BLaER1 treated with 17β-estradiol and CSF1 and Interleukin-3, amounts not matched to agents 10 nM and 100 nM (cell line): ENCODE measurements at regions not wholly inside any gene's neighbourhood (a gene's known extent, or its start where the extent isn't known, plus 50 kb on each side); places are given as distances from the start of the nearest gene placed in this dataset.

Source experiments
- H3K27ac ChIP-seq, 11 experiments: shearing (Covaris generic); formaldehyde crosslinking; 2 replicates each; pipeline ENCODE4 v1.8.1; 2022
- H3K27me3 ChIP-seq, 11 experiments: shearing (Covaris generic); formaldehyde crosslinking; 2 replicates each; pipeline ENCODE4 v1.8.1; 2022
- H3K36me3 ChIP-seq, 11 experiments: shearing (Covaris generic); formaldehyde crosslinking; 2 replicates each; pipeline ENCODE4 v1.8.1; 2022
- H3K4me1 ChIP-seq, 10 experiments: shearing (Covaris generic); formaldehyde crosslinking; 2 replicates each; pipeline ENCODE4 v1.8.1; 2022
- H3K4me2 ChIP-seq, 11 experiments: shearing (Covaris generic); formaldehyde crosslinking; 2 replicates each; pipeline ENCODE4 v1.8.1; 2022
- H3K4me3 ChIP-seq, 10 experiments: shearing (Covaris generic); formaldehyde crosslinking; 2 replicates each; pipeline ENCODE4 v1.8.1; 2022
- H3K9ac ChIP-seq, 11 experiments: shearing (Covaris generic); formaldehyde crosslinking; 2 replicates each; pipeline ENCODE4 v1.8.1; 2022
- H3K9me3 ChIP-seq, 11 experiments: shearing (Covaris generic); formaldehyde crosslinking; replicated peaks in 1 of 11; 2 replicates each; pipeline ENCODE4 v1.8.1; 2022
- H4K20me1 ChIP-seq, 11 experiments: shearing (Covaris generic); formaldehyde crosslinking; 2 replicates each; pipeline ENCODE4 v1.8.1; 2022
- Cebpa-rat ChIP-seq, 11 experiments: shearing (Covaris generic); IDR thresholded peaks; 2 replicates each; pipeline ENCODE4 v1.8.1; 2022

DNA sequence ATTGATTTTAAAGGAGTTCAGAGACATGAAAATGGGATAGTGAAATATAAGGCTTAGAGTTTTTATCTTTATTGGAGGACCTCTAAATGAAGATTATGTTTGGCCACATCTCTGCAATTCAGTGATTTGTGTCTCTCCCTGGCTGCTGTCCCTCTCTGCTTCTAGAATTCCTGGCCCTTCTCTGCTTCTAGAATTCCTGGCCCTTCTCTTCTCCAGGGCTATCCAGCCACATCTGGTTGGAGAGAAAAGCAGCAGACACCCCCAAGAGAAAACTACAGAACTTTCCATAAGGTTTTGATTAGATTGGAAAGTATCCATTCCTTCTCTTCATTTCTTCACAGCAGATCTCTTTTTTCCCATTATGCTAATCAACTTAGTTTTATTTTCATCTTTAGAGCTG is 135.5 kb downstream of the NPY start:
- Histone ChIP-seq H3K27ac (no peak overlapping the region), H3K27me3 (no peaks in the 10 kb centered on the region), H4K20me1 (no peaks in the 10 kb centered on the region), H3K4me2 (no peak overlapping the region), H3K9me3 (peaks cover 5 to 14% (median 10%) of the 10 kb centered on the region in 11 experiments), H3K9ac (no peak overlapping the region), H3K36me3 (no peaks in the 10 kb centered on the region), H3K4me1 (no peaks in the 10 kb centered on the region), H3K4me3 (no peak overlapping the region)
- no peak for TF ChIP-seq Cebpa-rat (IDR thresholded peaks at IDR 0.05)

DNA sequence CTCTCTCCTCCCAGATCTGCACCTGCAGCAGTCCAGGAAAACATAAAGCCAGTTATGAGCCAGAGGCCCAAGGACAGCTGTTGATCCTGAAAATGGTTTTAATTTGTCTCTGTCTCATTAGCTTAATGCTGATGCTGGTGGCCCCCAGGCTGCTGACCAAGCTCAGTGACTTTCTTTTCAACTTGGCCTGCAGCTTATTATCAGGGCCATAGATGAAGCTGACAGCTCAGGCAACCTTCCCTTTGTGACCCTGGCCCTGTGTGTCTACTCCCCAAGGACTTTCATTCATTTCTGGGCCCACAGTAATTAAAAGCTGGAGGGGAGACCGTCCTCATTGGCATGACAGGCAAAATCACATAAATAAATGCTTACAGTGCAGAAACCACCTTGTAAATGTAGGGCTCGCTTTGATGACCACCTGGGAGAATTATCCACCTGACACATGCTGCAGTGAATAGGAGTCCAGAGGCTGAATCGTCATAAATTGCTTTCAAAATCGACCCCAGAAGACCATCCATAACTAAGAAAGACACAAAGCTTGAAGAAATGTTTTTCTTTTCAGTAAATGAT is 138.5 kb downstream of the NPY start:
- H3K4me1 ChIP-seq = no peaks in the 10 kb centered on the region
- peaks cover 27 to 38% (median 34%) of the 10 kb centered on the region in 11 experiments for H3K9me3 ChIP-seq
- H3K4me3 ChIP-seq = no peak overlapping the region
- H3K4me2 ChIP-seq = no peak overlapping the region
- H3K27me3 ChIP-seq = no peaks in the 10 kb centered on the region
- no peak overlapping the region for H3K9ac ChIP-seq
- H4K20me1 ChIP-seq = no peaks in the 10 kb centered on the region
- H3K27ac ChIP-seq = no peak overlapping the region
- peaks cover 0 to 5% (median 0%) of the 10 kb centered on the region in 11 experiments; a peak in 1 of 22 replicates for H3K36me3 ChIP-seq
- no peak for TF ChIP-seq Cebpa-rat (IDR thresholded peaks at IDR 0.05)

DNA sequence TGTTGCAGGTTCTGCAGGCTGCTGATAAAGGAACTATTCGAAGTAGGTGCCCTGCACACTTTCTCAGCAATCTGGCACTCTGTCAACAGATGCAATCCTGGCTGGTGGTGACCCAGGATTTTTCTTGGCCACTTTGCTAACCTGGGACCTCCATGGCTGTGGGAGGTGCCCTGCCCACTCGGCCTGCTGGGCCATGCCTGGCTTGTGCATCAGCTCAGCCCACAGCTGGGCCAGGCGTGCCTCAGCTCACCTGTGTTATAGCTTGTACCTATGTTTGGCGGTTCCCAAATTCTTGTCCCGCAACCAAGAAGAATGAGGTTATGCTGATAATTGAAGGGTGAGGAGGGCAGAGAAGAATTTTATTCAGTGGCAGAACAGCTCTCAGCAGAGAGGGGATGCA is 141.7 kb downstream of the NPY start:
- Histone ChIP-seq H3K27ac (no peak overlapping the region), H3K9ac (no peak overlapping the region), H3K9me3 (peaks cover 27 to 39% (median 34%) of the 10 kb centered on the region in 11 experiments), H3K4me3 (0 out of 20 replicates have a peak overlapping the region, but pooled peaks of 1 of the 10 experiments have one; percentile 11), H3K4me1 (0 out of 20 replicates have a peak, but pooled peaks cover 0 to 4% (median 0%) of the 10 kb centered on the region in 10 experiments), H4K20me1 (no peaks in the 10 kb centered on the region), H3K36me3 (peaks cover 0 to 5% (median 0%) of the 10 kb centered on the region in 11 experiments; a peak in 1 of 22 replicates), H3K27me3 (no peaks in the 10 kb centered on the region), H3K4me2 (no peak overlapping the region)
- no peak for TF ChIP-seq Cebpa-rat (IDR thresholded peaks at IDR 0.05)

- Histone ChIP-seq H3K27ac (no peak overlapping the region), H3K4me1 (0 out of 20 replicates have a peak, but pooled peaks cover 0 to 4% (median 0%) of the 10 kb centered on the region in 10 experiments), H3K9ac (no peak overlapping the region), H3K27me3 (no peaks in the 10 kb centered on the region), H3K4me3 (no peak overlapping the region), H3K4me2 (no peak overlapping the region), H4K20me1 (no peaks in the 10 kb centered on the region), H3K9me3 (peaks cover 27 to 39% (median 34%) of the 10 kb centered on the region in 11 experiments), H3K36me3 (peaks cover 0 to 5% (median 0%) of the 10 kb centered on the region in 11 experiments; a peak in 1 of 22 replicates)
- TF ChIP-seq Cebpa-rat (IDR thresholded peaks at IDR 0.05) = no peak
Observed at GRCh38 chr7:24427048-24427447, 143.1 kb downstream of the NPY start.

- no peak overlapping the region for H3K27ac ChIP-seq
- no peak overlapping the region for H3K9ac ChIP-seq
- H3K9me3 ChIP-seq = peaks cover 27 to 39% (median 34%) of the 10 kb centered on the region in 11 experiments
- H3K4me2 ChIP-seq = no peak overlapping the region
- no peaks in the 10 kb centered on the region for H3K27me3 ChIP-seq
- H3K36me3 ChIP-seq = peaks cover 0 to 5% (median 0%) of the 10 kb centered on the region in 11 experiments; a peak in 1 of 22 replicates
- H3K4me3 ChIP-seq = no peak overlapping the region
- 0 out of 20 replicates have a peak, but pooled peaks cover 0 to 4% (median 0%) of the 10 kb centered on the region in 10 experiments for H3K4me1 ChIP-seq
- no peak for TF ChIP-seq Cebpa-rat (IDR thresholded peaks at IDR 0.05)
- H4K20me1 ChIP-seq = no peaks in the 10 kb centered on the region
Observed at GRCh38 chr7:24428676-24429075, 144.6 kb upstream of the PALS2 start.

DNA sequence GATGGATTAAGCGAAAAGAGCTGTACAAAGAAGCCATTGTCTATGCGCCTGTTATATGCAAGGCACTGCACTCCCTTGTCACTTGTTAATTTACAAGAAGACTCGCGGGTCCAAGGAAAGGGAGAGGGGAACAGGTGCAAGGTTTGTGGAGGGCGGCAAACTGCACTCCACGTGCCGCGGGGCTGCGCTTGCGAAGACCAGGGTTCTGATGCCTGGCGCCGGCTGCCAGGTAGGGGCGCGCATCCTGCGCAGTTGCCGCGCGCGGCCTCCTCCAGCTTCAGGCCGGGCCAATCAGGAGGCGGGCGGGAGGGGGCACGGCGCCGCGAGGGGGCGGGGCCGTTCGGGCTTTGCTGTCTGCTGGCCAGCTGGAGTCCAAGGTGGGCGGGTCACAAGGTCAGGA is 140.6 kb upstream of the PALS2 start:
- no peaks in the 10 kb centered on the region for H4K20me1 ChIP-seq
- peaks cover 0 to 10% (median 0%) of the 10 kb centered on the region in 11 experiments; a peak in 3 of 22 replicates for H3K9me3 ChIP-seq
- no peak overlapping the region for H3K27ac ChIP-seq
- TF ChIP-seq Cebpa-rat (IDR thresholded peaks at IDR 0.05) = no peak
- H3K9ac ChIP-seq = no peak overlapping the region
- H3K36me3 ChIP-seq = no peaks in the 10 kb centered on the region
- H3K4me1 ChIP-seq = 0 out of 20 replicates have a peak, but pooled peaks cover 0 to 4% (median 0%) of the 10 kb centered on the region in 10 experiments
- H3K27me3 ChIP-seq = no peaks in the 10 kb centered on the region
- no peak overlapping the region for H3K4me3 ChIP-seq
- H3K4me2 ChIP-seq = no peak overlapping the region

- Histone ChIP-seq H3K4me1 (no peaks in the 10 kb centered on the region), H3K4me2 (no peak overlapping the region), H3K27me3 (no peaks in the 10 kb centered on the region), H3K27ac (no peak overlapping the region), H3K9ac (no peak overlapping the region), H4K20me1 (no peaks in the 10 kb centered on the region), H3K4me3 (no peak overlapping the region), H3K36me3 (no peaks in the 10 kb centered on the region), H3K9me3 (peaks cover 0 to 15% (median 0%) of the 10 kb centered on the region in 11 experiments; a peak in 3 of 22 replicates)
- TF ChIP-seq Cebpa-rat (IDR thresholded peaks at IDR 0.05) = no peak
Observed at GRCh38 chr7:24434972-24435371, 138.3 kb upstream of the PALS2 start.

DNA sequence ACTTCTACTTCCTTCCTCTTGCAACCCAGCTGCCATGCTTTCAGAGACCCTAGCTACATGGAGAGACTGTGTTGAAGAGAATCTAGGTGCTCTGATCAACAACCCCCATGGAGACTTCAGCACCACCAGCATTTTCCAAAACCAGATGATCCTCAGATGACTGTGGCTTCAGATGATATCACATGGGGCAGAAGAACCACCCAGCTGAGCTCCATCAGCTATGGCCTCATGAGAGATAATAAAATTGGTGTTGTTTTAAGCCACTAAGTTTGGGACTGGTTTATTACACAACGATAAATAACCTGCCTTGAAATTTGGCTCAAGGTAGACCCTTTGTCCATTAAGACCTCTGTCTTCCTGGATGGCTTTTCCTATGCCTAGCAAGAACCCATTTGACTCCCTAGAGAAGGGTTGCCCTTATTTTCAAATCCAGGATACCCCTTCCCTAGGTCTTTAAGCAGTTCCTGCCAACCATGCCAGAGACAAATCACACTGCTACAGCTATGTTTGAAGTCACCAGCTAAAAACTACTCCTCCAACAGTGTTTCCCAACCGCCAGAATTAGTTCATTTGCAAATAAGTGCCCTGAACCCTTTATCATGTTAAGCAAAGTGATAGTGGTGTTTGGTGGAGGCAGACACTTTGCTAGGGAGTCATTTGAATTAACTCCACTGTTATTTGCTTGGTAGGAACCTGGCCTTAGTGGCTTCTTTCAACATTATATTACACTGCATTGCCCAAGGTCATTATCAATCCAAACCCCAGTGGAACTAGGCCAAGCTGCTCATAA is 136.9 kb upstream of the PALS2 start:
- H3K27me3 ChIP-seq = no peaks in the 10 kb centered on the region

DNA sequence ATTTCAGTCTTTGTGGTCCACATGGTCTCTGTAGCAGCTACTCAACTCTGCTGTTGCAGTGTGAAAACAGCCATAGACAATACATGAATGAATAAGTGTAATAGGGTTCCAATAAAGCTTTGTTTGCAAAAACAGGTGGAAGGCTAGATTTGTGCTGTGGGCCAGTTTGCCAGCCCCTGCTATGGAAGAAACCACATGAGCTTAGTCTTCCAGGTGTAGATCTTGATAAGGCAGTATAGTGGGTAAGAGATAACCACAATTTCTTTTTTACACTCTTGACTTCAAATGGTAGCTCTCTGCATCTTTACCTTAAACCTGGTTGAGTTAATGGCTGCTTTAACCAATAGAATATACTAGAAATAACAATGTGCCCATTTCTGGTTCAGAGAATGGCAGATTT is 135.0 kb upstream of the PALS2 start:
- Histone ChIP-seq H3K36me3 (no peaks in the 10 kb centered on the region), H3K27me3 (no peaks in the 10 kb centered on the region), H3K9me3 (peaks cover 0 to 15% (median 0%) of the 10 kb centered on the region in 11 experiments; a peak in 3 of 22 replicates), H3K27ac (no peak overlapping the region), H3K9ac (no peak overlapping the region), H3K4me2 (no peak overlapping the region), H3K4me1 (peaks cover 5 to 13% (median 12%) of the 10 kb centered on the region in 10 experiments; a peak in 18 of 20 replicates), H4K20me1 (no peaks in the 10 kb centered on the region), H3K4me3 (no peak overlapping the region)
- TF ChIP-seq Cebpa-rat (IDR thresholded peaks at IDR 0.05) = no peak

More for the DNA sequence above, 136.9 kb upstream of the PALS2 start:
- no peak overlapping the region for H3K4me2 ChIP-seq
- H3K36me3 ChIP-seq = no peaks in the 10 kb centered on the region
- no peak overlapping the region for H3K4me3 ChIP-seq
- H3K9me3 ChIP-seq = peaks cover 0 to 15% (median 0%) of the 10 kb centered on the region in 11 experiments; a peak in 3 of 22 replicates
- peaks cover 0 to under 1% (median 0%) of the 10 kb centered on the region in 10 experiments; a peak in 1 of 20 replicates for H3K4me1 ChIP-seq
- no peak overlapping the region for H3K27ac ChIP-seq
- H3K9ac ChIP-seq = no peak overlapping the region
- no peaks in the 10 kb centered on the region for H4K20me1 ChIP-seq
- no peak for TF ChIP-seq Cebpa-rat (IDR thresholded peaks at IDR 0.05)
